Glomerular visceral epithelial cell (primary cell): ENCODE measurements at regions not wholly inside any gene's neighbourhood (a gene's known extent, or its start where the extent isn't known, plus 50 kb on each side); places are given as distances from the start of the nearest gene placed in this dataset.

Source experiments
- DNase-seq: peaks from one replicate; pipeline ENCODE4 v3.0.0-alpha.2; 2016; ENCODE audit errors: extremely low spot score

- DNase-seq = no peak
Measured at GRCh38 chr6:144335311-144335861, 50.3 kb downstream of the UTRN start.

- peak; percentile 46 for DNase-seq
Measured at GRCh38 chr6:144335914-144336313, 50.8 kb downstream of the UTRN start.

DNA sequence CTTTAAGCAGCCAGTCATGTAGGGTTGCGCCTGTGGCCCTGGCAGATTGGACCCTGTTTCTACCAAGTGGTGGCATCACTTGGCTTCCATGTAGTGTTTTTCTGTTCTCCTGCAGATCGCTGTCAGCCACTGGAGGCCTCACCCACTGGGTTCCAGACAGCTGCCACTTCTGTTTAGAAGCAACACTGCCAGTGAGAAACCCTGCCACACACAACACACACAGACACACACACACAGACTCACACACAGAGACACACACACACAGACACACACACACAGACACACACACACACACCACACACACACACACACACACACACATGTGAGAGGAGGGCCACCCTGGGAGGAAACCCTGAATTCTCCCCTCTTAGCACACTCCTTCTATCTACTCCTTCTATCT lies 51.8 kb downstream of the UTRN start:
- no peak for DNase-seq

DNA sequence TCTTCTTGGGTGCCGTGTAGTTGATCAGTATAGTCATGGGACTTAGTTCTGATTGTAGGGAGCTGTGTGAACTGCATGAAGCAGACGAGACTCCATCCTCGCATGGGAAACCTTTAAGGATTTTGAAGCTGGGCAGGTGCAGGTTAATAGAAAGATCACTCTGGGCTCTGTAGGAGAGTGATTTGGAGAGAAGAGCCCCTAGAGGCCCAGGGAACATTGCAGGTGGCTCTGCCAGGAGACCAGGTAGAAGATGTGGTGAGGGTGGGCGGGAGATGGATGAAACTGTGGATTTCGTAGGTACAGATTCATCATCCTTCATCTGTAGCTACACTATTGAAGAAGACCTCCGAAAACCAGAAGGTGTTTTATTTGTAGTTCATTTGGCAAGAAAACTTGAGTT lies 53.3 kb downstream of the UTRN start:
- no peak for DNase-seq

- DNase-seq = no peak
Measured at GRCh38 chr6:144338951-144339700, 54.0 kb downstream of the UTRN start.

DNA sequence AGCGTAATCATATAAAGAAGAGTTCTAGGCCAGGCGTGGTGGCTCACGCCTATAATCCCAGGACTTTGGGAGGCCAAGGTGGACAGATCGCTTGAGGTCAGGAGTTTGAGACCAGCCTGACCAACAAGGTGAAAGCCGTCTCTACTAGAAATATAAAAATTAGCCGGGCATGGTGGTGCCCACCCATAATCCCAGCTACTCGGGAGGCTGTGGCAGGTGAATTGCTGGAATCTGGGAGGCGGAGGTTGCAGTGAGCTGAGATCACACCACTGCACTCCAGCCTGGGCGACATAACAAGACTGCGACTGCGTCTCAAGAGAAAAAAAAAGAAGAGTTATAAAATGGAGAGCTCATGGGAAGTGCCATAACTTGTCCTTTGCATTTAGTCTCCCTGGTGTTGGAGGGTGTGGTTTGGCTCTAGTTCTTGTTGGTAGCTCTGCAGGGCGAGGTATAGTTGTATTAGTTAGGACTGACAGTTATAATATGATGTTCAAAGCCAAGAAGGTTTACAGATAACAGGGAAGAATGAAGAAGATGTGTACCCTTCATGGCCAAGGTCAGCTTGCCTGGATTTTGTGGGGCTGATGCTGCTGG lies 54.8 kb downstream of the UTRN start:
- DNase-seq = no peak

DNA sequence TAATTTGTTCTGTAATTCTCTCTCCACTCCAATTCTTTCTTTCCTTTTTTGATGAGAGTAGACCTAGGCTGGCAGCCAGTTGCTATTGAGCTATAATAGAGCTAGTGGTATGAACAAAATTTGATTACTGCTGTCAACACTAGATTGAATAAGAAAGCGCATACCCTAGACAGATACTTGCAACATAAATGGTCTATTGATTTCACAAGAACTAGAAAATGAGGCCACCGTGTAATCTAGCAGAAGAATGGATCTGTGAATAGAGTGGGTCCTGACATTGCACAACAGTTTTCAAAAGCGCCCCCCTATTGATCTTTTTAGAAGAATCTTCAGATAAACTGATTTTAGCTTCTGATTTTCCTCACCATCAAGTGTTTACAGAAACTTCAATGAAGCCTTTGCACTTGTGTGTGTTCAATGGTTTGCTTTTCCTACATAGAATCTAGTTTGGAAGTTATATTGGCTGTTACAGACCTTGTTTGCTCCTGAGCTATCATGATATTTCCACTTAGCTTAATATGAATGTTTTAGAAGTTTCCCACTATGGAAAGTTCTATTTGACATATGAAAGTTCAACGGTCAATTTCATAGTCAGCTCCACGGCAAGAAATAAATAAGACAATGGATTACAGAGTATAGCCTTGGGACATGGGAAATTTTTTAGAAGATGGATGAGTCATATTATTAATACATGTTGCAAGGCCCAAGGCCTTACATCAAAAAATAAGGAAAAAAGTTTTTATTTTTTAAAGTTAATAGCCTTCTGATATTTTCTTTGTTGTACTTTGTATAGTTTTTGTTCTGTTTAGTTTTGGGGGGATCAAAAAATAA lies 55.6 kb downstream of the UTRN start:
- no peak for DNase-seq

DNA sequence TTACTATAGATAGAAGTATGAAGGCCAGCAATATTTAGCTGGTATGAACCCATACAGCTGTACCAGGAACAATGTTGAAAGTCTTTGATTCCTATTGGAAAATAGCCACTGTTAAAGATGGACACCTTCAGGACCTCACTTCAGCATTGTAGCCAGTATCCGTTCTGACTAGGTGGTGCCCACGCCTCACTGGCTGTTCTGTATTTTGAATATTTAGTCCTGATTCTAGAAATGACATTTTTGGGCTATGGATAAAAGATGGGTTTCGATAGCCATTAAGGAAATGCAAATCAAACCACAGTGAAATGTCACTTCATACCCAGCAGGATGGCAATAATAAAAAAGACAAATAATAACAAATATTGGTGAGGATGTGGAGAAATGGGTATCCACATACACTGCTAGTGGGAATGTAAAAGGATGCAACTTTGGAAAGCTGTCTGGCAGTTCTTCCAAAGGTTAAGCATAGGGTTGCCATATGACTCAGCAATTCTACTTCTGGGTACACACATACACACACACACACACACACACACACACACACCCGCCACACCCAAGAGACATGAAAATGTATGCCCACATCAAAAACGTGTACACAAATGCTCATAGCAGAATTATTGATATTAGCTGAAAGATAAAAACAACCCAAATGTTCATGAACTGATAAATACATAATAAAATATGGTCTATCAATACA lies 56.8 kb downstream of the UTRN start:
- DNase-seq = no peak

- DNase-seq = no peak
Measured at GRCh38 chr6:144343701-144344428, 58.7 kb downstream of the UTRN start.

GRCh38 chr6:144344646-144345045 lies 59.5 kb downstream of the UTRN start:
- no peak for DNase-seq

DNA sequence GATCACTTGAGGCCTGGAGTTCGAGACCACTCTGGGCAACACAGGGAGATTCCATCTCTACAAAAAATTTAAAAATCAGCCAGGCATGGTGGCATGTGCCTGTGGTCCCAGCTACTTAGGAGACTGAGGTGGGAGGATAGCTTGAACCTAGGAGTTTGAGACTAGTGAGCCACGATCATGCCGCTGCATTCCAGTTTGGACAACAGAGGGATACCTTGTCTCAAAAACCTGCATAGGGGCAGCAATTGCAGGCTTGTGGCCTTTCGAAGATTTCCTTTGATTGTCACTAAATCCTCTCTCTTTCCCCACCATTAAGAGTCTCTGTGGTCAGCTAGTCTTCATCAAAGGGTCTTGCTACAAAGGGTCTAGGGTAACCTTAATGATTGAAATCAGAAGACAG lies 60.3 kb downstream of the UTRN start:
- no peak for DNase-seq

DNA sequence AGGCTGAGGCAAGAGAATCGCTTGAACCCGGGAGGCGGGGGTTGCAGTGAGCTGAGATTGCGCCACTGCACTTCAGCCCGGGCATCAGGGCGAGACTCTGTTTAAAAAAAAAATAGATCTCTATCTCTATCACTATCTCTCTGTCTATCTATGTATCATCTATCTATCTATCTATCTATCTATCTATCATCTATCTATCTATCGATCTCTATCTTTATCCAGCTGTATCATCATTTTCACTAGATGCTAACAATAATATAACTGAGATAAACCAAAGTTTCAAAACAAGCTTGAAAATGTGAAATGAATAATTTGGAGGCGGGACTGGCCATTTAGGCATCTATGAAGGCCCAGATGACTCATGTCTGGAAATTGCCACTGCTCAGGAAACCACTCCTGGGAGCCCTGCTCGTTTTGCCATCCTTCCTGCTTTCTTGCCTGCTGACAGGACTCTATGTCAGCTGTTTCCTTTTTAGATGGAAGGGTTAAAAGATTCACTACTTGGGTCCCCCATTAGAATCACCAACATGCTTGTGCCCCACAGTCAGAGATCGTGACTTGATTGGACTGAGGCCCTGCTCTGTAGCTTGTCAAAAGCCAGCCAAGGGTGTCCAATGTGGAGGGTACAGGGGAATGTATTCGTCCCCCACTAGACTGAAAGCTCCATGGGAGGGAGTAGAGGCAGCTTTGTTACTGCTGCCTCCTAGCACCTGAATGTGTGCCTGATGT lies 61.7 kb downstream of the UTRN start:
- peak; percentile 71 for DNase-seq

GRCh38 chr6:144347448-144347759 lies 62.3 kb downstream of the UTRN start:
- DNase-seq = no peak

GRCh38 chr6:144347933-144348332 lies 62.8 kb downstream of the UTRN start:
- no peak for DNase-seq

DNA sequence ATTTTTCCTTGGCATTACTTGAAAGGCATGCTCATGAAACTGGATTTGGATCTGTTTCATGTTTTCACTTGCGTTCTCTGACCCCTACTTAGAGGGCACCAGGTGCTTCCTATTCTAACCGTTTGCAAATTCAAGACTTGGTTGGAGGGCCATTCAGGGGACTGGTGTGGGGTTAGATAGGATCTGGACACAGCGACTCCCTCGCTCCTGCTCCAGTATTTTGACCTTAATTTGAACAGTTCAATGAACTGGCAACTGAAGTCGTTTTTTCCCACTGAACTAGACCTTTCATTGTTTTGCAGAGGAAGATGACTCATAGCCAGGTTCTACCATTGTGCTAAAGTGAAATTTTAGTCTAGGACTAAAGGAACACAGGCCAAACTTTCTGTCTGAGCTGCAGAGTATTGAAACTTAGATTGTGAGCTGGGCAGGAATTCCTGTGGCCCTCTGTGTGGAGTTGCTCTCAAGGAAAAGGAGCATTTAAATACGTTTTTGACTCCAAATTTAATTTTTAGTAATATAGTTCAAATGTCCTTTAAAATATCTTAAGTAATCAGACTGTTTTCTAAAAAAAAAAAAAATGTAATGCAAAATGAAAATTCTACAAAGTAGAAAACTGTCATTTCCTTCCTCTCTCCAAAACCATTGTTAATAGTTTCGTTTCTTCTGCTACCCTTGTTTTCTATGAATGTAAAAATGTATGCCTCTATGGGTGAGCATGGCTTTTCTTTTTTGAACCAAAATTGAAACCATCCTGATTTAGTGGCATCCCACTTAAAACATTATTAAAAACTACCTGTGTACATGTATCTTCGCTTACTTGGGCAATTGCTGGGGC lies 64.8 kb downstream of the UTRN start:
- peak; percentile 62 for DNase-seq

GRCh38 chr6:144350528-144350880 lies 65.4 kb downstream of the UTRN start:
- DNase-seq = no peak

- no peak for DNase-seq
Measured at GRCh38 chr6:144351379-144352127, 66.4 kb downstream of the UTRN start.

DNA sequence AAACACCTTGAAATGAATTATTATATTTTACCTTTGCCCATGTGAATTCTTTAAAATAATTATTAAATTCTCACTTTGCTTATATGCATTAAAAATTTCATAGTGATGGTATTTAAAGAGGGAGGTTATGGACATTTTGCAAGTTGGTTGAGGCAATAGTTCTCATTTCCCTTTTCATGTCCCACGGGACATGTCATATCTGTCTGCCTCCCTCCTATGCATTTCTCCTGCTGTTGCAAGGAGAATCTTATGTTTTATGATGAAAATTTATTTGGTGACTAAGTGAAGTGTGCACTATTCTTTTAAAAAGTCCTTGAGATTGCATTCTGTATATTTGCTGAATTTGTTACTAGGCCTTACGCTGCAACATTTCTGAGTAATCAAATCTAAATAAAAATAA lies 67.2 kb downstream of the UTRN start:
- no peak for DNase-seq

DNA sequence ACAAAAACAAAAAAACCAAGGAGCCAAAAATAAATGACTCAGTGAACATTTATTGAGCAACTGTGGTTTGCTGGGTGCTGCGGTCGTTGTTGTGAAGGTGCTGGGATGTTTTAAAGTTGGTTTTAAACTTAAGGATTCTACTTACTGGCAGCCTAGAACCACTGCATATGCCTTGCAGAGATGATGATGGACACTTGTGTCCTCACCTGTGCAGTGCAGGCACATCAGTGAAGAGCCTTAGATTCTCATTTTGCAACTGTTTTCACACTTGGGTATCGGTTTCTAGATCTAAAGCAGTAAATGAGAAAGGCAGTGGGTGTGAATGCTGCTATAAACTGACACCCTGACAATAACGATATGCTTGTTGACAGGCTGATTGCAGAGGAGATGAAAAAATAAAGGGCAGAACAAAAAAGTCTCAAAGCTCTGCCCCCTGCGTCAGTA lies 68.8 kb downstream of the UTRN start:
- DNase-seq = no peak
